Sigmoid colon (tissue), 3 donors: ENCODE measurements at regions not wholly inside any gene's neighbourhood (a gene's known extent, or its start where the extent isn't known, plus 50 kb on each side); places are given as distances from the start of the nearest gene placed in this dataset.
"Not testable (repeated sequence)": the region's sequence is repeated elsewhere in the genome, so short reads cannot be mapped to it uniquely, and the experiment has no call there.

Experiments used
- CTCF ChIP-seq, 4 experiments: fragments of 450-650 bp in 3 of 4; fragments of 200-600 bp in 1 of 4; IDR thresholded peaks; one replicate each; pipeline ENCODE4 v1.5.1; 2016 to 2019; ENCODE audit warnings: antibody characterized with exemption in 4 of 4, mild to moderate bottlenecking in 3 of 4, moderate library complexity in 2 of 4
- POLR2A ChIP-seq, 2 donors: fragments of 450-650 bp; IDR thresholded peaks; one replicate each; pipeline ENCODE4 v1.6.1; 2016; ENCODE audit warnings: antibody characterized with exemption in 2 of 2, mild to moderate bottlenecking in 2 of 2, moderate library complexity in 2 of 2

- not testable (repeated sequence) for TF ChIP-seq CTCF, POLR2A (IDR thresholded peaks at IDR 0.05)
Measured at GRCh38 chr5:136444099-136444498, 78.8 kb upstream of the TRPC7 start.
